ENCODE measurements at regions not wholly inside any gene's neighbourhood (a gene's known extent, or its start where the extent isn't known, plus 50 kb on each side); places are given as distances from the start of the nearest gene placed in this dataset.

DNA sequence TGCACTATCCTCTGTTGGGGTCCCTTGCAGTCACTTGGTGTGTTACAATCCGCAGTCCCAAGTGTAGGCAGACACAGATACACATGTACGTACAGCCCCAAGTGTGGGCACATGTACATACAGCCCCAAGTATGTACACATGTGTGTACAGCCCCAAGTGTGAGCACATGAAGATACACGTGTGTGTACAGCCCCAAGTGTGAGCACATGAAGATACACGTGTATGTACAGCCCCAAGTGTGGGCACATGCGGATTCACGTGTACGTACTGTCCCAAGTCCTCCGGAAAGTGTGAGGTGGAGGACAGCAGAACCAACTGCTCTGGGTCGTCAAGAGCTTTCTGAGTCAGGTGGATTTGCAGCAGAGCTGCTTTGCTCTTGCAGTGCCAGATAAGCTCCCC, 440.0 kb downstream of the ZNF516 start:
- H3K4me1 ChIP-seq (ENCODE audit: control insufficient read depth, insufficient read depth, low read length): peaks cover 11% of the 10 kb centered on the region
- H3K27ac ChIP-seq (ENCODE audit: low read length): peak overlapping the region; percentile 83
- no peak overlapping the region for H3K4me3 ChIP-seq (ENCODE audit: low read length)
- 79% methylated on average over 9 of the region's 9 CpGs for WGBS (ENCODE audit: insufficient coverage)
- H3K9me3 ChIP-seq (replicated peaks; ENCODE audit: control insufficient read depth, low read depth, low read length): no peaks in the 10 kb centered on the region
- H3K36me3 ChIP-seq (ENCODE audit: control insufficient read depth, insufficient read depth, low read length): no peaks in the 10 kb centered on the region
- no peak for DNase-seq
- H3K27me3 ChIP-seq (ENCODE audit: control insufficient read depth, insufficient read depth, low read length): no peaks in the 10 kb centered on the region

DNA sequence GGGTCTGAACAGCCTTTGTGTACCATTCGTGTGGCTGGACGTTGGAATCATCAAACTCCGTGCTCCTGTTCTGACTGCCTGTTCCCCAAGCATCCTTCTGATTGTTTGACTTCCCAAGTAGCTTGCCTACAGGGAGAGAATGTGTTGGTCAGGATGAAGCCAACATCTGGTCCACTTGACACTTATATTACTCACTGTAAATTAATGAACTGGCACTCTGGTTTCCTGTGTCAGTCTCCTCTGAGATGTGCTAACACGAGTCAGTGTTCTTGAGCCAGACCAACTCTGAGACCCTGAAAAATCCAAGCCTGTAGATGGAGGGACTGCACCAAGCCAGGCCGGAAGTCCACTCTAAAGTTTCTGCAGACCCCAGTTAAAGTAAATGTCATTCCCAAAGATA, 440.9 kb downstream of the ZNF516 start:
- H3K27ac ChIP-seq (ENCODE audit: low read length): no peak overlapping the region
- WGBS (ENCODE audit: insufficient coverage): 100% methylated on average over 1 of the region's 5 CpGs
- no peaks in the 10 kb centered on the region for H3K9me3 ChIP-seq (replicated peaks; ENCODE audit: control insufficient read depth, low read depth, low read length)
- no peak for DNase-seq
- no peak overlapping the region for H3K4me3 ChIP-seq (ENCODE audit: low read length)
- no peaks in the 10 kb centered on the region for H3K36me3 ChIP-seq (ENCODE audit: control insufficient read depth, insufficient read depth, low read length)
- H3K4me1 ChIP-seq (ENCODE audit: control insufficient read depth, insufficient read depth, low read length): peaks cover 11% of the 10 kb centered on the region
- H3K27me3 ChIP-seq (ENCODE audit: control insufficient read depth, insufficient read depth, low read length): no peaks in the 10 kb centered on the region

DNA sequence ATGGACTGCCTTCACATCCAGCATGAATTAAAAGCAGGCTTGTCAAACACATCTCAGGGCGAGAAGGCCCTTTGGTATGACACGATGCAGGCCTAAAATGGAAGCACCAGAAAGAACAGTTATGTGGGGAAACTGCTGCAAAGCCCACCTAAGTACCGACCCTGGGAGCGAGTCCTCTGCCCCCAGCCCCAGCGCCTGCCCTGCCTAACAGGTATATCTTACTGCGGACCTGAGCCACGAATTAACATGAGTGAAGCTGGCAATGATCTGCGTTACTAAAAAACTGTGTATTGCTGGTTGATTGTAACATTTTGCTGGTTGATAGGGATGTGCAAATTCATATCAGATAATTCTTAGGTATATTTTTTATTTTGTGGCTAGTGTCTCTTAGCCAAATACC, 441.5 kb downstream of the ZNF516 start:
- WGBS (ENCODE audit: insufficient coverage): 92% methylated on average over 7 of the region's 8 CpGs
- H3K4me1 ChIP-seq (ENCODE audit: control insufficient read depth, insufficient read depth, low read length): peaks cover 11% of the 10 kb centered on the region
- H3K9me3 ChIP-seq (replicated peaks; ENCODE audit: control insufficient read depth, low read depth, low read length): no peaks in the 10 kb centered on the region
- H3K27ac ChIP-seq (ENCODE audit: low read length): no peak overlapping the region
- H3K36me3 ChIP-seq (ENCODE audit: control insufficient read depth, insufficient read depth, low read length): no peaks in the 10 kb centered on the region
- H3K27me3 ChIP-seq (ENCODE audit: control insufficient read depth, insufficient read depth, low read length): no peaks in the 10 kb centered on the region
- H3K4me3 ChIP-seq (ENCODE audit: low read length): no peak overlapping the region
- DNase-seq: no peak

DNA sequence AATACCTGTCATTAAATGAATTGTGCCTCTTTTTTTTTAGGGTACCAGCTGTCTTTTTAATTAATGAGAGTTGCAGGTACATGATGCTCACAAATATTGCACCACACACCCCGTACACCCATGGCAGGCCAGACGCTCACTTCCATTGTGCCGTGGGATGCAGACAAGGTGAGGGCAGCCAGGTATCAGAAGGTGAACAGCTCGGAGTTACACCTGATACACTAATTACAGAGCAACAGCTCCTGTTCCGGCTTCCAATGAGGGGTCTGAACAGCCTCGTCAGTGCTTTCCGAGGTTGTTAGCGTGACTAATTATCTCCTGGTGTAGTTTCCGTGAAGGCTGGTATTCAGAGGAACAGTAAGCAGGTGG, 442.8 kb downstream of the ZNF516 start:
- WGBS (ENCODE audit: insufficient coverage): 86% methylated on average over 7 of the region's 9 CpGs
- no peaks in the 10 kb centered on the region for H3K36me3 ChIP-seq (ENCODE audit: control insufficient read depth, insufficient read depth, low read length)
- H3K9me3 ChIP-seq (replicated peaks; ENCODE audit: control insufficient read depth, low read depth, low read length): no peaks in the 10 kb centered on the region
- H3K27ac ChIP-seq (ENCODE audit: low read length): no peak overlapping the region
- H3K27me3 ChIP-seq (ENCODE audit: control insufficient read depth, insufficient read depth, low read length): no peaks in the 10 kb centered on the region
- peaks cover 11% of the 10 kb centered on the region for H3K4me1 ChIP-seq (ENCODE audit: control insufficient read depth, insufficient read depth, low read length)
- DNase-seq: no peak
- H3K4me3 ChIP-seq (ENCODE audit: low read length): no peak overlapping the region

DNA sequence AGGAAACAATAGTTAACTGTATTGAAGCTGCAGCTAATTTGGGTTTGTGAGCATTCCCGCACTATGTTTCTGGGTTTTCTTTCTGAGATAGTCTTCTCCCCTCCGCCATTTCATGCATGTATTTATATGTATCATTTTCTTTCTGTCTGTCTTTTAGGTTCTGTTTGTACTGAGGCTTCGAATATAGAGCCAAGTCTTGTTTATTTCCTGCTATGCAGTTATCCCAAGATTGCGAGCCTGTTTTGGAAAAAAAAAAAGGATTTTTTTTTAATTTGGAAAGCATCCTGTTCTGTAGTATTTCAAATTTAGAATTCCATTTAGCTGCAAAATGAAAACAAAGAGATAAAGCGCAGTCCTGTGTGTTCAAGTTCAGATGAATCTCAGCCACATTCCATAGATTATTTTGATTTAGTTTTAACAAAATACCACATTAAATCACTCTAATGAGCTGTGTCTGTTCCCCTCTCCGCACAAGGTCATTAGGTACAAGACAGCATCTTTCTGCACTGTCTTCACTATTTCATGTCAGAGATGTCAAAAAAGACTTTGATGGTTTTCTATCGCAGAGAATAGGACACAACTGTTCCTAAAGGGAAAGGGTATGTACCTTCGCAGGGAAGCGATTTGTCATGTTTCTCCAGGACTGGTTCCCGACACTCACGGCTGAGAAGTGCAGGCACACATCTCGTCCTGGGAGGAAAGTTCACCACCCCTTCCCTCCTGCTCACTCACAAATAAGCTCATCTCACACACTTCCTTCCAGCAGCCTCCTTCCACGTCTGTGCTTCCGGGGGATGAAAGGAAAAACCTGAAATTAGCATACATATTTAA, 443.4 kb downstream of the ZNF516 start:
- Histone ChIP-seq H3K36me3 (ENCODE audit: control insufficient read depth, insufficient read depth, low read length) (no peaks in the 10 kb centered on the region), H3K9me3 (replicated peaks; ENCODE audit: control insufficient read depth, low read depth, low read length) (no peaks in the 10 kb centered on the region), H3K27ac (ENCODE audit: low read length) (peak overlapping the region; percentile 56), H3K4me1 (ENCODE audit: control insufficient read depth, insufficient read depth, low read length) (peaks cover 11% of the 10 kb centered on the region), H3K27me3 (ENCODE audit: control insufficient read depth, insufficient read depth, low read length) (no peaks in the 10 kb centered on the region), H3K4me3 (ENCODE audit: low read length) (no peak overlapping the region)
- 60% methylated on average over 3 of the region's 14 CpGs for WGBS (ENCODE audit: insufficient coverage)
- peak; percentile 53 for DNase-seq

DNA sequence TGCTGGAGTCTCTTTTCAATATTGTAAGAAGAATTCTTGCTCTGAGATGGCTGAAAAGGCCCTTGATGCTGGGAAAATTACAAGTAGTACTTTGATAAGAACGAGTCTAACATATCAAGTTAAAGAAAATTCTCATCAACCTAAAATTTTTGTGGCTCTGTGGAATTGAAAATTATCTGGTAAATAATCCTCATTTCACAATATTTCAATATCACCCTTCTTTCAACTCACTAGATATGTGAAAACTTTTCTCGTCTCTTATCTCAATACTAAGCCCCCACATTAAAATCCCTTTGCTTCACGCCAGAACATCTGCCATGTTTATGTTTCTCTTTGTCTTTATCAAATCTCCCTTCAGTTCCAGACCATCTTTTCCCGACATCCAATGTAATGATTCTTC, 448.8 kb downstream of the ZNF516 start:
- H3K4me1 ChIP-seq (ENCODE audit: control insufficient read depth, insufficient read depth, low read length): peaks cover 3% of the 10 kb centered on the region
- 100% methylated on average over 2 of the region's 4 CpGs for WGBS (ENCODE audit: insufficient coverage)

DNA sequence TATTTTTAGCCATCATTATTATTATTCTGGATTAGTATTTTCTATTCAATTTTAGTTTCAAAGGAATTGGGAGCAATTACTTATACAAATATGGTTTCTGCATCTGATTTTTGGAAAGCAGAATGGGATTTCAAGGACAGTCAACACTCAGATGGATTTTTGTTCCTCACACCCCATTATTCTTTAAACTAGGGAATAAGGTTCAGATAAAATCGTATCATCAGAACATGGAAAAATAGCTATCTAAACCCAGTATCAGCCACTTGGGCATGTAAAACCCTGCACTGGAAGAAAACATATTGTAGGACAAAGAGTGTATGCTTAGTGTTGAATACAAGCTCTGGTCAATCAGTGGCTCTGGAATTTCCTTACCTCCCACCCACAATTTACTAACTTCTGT, 452.5 kb downstream of the ZNF516 start:
- Histone ChIP-seq H3K27ac (ENCODE audit: low read length) (no peak overlapping the region), H3K4me3 (ENCODE audit: low read length) (no peak overlapping the region), H3K27me3 (ENCODE audit: control insufficient read depth, insufficient read depth, low read length) (no peaks in the 10 kb centered on the region), H3K36me3 (ENCODE audit: control insufficient read depth, insufficient read depth, low read length) (no peaks in the 10 kb centered on the region), H3K9me3 (replicated peaks; ENCODE audit: control insufficient read depth, low read depth, low read length) (no peaks in the 10 kb centered on the region), H3K4me1 (ENCODE audit: control insufficient read depth, insufficient read depth, low read length) (no peaks in the 10 kb centered on the region)
- WGBS (ENCODE audit: insufficient coverage): no CpG with 5 or more reads among the region's 1 CpG
- DNase-seq: no peak

More for the DNA sequence above, 448.8 kb downstream of the ZNF516 start:
- Histone ChIP-seq H3K4me3 (ENCODE audit: low read length) (no peak overlapping the region), H3K27me3 (ENCODE audit: control insufficient read depth, insufficient read depth, low read length) (no peaks in the 10 kb centered on the region), H3K36me3 (ENCODE audit: control insufficient read depth, insufficient read depth, low read length) (no peaks in the 10 kb centered on the region), H3K27ac (ENCODE audit: low read length) (no peak overlapping the region), H3K9me3 (replicated peaks; ENCODE audit: control insufficient read depth, low read depth, low read length) (no peaks in the 10 kb centered on the region)
- DNase-seq: no peak

DNA sequence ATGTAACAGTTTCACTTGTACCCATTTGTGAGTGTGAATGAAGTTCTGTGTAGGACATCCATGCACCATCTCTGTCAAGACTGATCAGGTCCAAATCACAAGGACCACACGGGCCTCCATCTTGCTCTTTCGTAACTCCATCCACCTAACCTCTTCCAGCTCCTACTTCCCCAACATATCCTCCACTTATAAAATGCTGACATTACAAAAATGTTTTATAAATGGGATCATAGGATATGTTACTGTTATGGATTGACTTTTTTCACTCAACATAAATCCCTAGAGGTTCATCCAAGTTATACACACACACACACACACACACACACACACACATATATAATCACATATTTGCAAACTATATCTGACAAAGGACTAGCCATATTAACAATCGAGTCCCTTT, 476.8 kb downstream of the ZNF516 start:
- no CpG with 5 or more reads among the region's 3 CpGs for WGBS (ENCODE audit: insufficient coverage)

DNA sequence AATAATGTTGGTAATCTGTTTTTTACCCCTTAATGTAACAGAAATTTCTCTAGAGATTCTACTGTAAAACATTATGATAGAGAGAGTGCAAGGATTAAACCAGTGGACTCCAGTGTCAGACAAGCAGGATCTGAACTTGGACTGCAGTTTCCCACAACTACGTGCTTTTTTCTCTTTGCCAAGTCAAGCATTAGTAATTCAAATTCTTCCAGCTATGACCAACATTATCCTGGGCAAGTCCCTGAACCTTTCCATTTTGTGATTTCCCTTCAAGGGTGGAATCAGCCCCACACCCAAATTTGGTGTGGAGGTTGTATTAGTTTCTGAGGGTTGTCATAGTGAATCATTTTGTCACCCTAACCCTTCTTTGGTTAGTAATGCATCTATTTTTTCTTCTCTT, 482.0 kb downstream of the ZNF516 start:
- H3K27ac ChIP-seq (ENCODE audit: low read length): no peak overlapping the region
- H3K27me3 ChIP-seq (ENCODE audit: control insufficient read depth, insufficient read depth, low read length): no peaks in the 10 kb centered on the region
- WGBS (ENCODE audit: insufficient coverage): no CpG with 5 or more reads among the region's 1 CpG
- H3K9me3 ChIP-seq (replicated peaks; ENCODE audit: control insufficient read depth, low read depth, low read length): no peaks in the 10 kb centered on the region
- H3K36me3 ChIP-seq (ENCODE audit: control insufficient read depth, insufficient read depth, low read length): no peaks in the 10 kb centered on the region
- H3K4me3 ChIP-seq (ENCODE audit: low read length): no peak overlapping the region
- DNase-seq: no peak
- H3K4me1 ChIP-seq (ENCODE audit: control insufficient read depth, insufficient read depth, low read length): no peaks in the 10 kb centered on the region

More for the DNA sequence above, 476.8 kb downstream of the ZNF516 start:
- no peak for DNase-seq
- H3K4me1 ChIP-seq (ENCODE audit: control insufficient read depth, insufficient read depth, low read length): no peaks in the 10 kb centered on the region
- no peak overlapping the region for H3K4me3 ChIP-seq (ENCODE audit: low read length)
- no peak overlapping the region for H3K27ac ChIP-seq (ENCODE audit: low read length)
- peaks cover 4% of the 10 kb centered on the region for H3K9me3 ChIP-seq (replicated peaks; ENCODE audit: control insufficient read depth, low read depth, low read length)
- H3K36me3 ChIP-seq (ENCODE audit: control insufficient read depth, insufficient read depth, low read length): no peaks in the 10 kb centered on the region
- no peaks in the 10 kb centered on the region for H3K27me3 ChIP-seq (ENCODE audit: control insufficient read depth, insufficient read depth, low read length)

DNA sequence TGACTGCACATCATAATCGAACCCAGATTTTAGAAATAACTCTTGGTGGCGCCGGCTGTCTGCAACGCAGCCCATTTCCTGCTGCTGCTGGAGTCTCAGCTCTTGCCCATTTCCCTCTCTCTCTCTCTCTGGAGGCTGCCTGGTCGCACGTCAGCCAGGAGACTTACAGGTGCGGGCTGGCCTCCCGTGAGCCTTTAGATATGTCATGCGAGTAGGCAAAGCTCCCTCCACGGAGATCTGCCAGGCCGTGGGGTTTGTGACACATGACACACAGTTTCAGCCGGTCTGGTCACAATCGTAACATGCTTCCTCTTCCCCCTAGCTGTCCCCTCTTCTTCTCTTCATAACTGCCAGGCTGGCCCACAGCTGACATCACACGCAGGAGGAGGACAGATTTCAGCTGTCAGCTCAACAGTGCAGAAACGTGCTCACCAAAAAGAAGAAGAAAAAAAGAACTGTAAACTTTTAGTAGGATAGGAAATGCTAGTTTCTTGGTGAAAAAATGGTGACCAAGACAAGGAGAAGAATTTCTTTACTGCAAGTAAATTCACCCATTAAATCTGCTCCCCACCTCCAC, 489.3 kb downstream of the ZNF516 start:
- peak overlapping the region; percentile 18 for H3K4me3 ChIP-seq (ENCODE audit: low read length)
- DNase-seq: peak; percentile 44
- H3K27ac ChIP-seq (ENCODE audit: low read length): no peak overlapping the region
- H3K27me3 ChIP-seq (ENCODE audit: control insufficient read depth, insufficient read depth, low read length): no peaks in the 10 kb centered on the region
- WGBS (ENCODE audit: insufficient coverage): 12% methylated on average over 10 of the region's 15 CpGs
- peaks cover 10% of the 10 kb centered on the region for H3K4me1 ChIP-seq (ENCODE audit: control insufficient read depth, insufficient read depth, low read length)
- H3K9me3 ChIP-seq (replicated peaks; ENCODE audit: control insufficient read depth, low read depth, low read length): no peaks in the 10 kb centered on the region
- H3K36me3 ChIP-seq (ENCODE audit: control insufficient read depth, insufficient read depth, low read length): no peaks in the 10 kb centered on the region
